ENCODE measurements at regions not wholly inside any gene's neighbourhood (a gene's known extent, or its start where the extent isn't known, plus 50 kb on each side); places are given as distances from the start of the nearest gene placed in this dataset.
"Not testable (repeated sequence)": the region's sequence is repeated elsewhere in the genome, so short reads cannot be mapped to it uniquely, and the experiment has no call there.

DNA sequence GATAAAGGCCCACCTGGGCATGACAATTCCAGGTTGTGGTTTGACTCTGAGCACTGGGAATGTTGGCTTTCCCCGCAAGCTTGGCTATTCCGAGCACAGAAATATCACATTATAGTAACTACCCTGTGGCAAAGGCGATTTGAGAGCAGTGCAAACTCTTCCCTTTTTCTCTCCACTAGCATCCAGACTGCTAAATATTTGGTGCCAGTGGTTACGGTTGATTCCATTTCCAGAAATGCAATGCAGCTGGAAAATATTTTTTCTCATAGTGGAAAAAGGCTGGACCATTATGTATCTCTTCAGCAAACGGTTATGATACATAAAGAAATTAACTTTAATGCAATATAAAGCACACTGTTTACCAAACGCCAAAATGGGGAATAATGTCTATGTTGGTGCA lies 158.0 kb downstream of the ENC1 start:
- Mint-ChIP-seq H3K27ac (ENCODE audit: unreplicated experiment) (no peak overlapping the region), H3K36me3 (ENCODE audit: low read depth, unreplicated experiment) (no peaks in the 10 kb centered on the region), H3K27me3 (ENCODE audit: unreplicated experiment) (peaks cover 1% of the 10 kb centered on the region), H3K9me3 (ENCODE audit: unreplicated experiment) (no peaks in the 10 kb centered on the region), H3K4me1 (ENCODE audit: unreplicated experiment) (peaks cover 4% of the 10 kb centered on the region), H3K4me3 (ENCODE audit: unreplicated experiment) (no peak overlapping the region)
- no peak for DNase-seq (ENCODE audit: low spot score)
- TF ChIP-seq, protein P1, sequence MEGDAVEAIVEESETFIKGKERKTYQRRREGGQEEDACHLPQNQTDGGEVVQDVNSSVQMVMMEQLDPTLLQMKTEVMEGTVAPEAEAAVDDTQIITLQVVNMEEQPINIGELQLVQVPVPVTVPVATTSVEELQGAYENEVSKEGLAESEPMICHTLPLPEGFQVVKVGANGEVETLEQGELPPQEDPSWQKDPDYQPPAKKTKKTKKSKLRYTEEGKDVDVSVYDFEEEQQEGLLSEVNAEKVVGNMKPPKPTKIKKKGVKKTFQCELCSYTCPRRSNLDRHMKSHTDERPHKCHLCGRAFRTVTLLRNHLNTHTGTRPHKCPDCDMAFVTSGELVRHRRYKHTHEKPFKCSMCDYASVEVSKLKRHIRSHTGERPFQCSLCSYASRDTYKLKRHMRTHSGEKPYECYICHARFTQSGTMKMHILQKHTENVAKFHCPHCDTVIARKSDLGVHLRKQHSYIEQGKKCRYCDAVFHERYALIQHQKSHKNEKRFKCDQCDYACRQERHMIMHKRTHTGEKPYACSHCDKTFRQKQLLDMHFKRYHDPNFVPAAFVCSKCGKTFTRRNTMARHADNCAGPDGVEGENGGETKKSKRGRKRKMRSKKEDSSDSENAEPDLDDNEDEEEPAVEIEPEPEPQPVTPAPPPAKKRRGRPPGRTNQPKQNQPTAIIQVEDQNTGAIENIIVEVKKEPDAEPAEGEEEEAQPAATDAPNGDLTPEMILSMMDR (IDR thresholded peaks at IDR 0.05; ENCODE audit: unreplicated experiment) = no peak

GRCh38 chr5:74481357-74481756 lies 159.2 kb downstream of the ENC1 start:
- H3K9me3 Mint-ChIP-seq (ENCODE audit: unreplicated experiment); H3K27me3 Mint-ChIP-seq (ENCODE audit: unreplicated experiment); H3K36me3 Mint-ChIP-seq (ENCODE audit: low read depth, unreplicated experiment); H3K27ac Mint-ChIP-seq (ENCODE audit: unreplicated experiment); H3K4me3 Mint-ChIP-seq (ENCODE audit: unreplicated experiment); H3K4me1 Mint-ChIP-seq (ENCODE audit: unreplicated experiment); DNase-seq (ENCODE audit: low spot score): not testable (repeated sequence)

GRCh38 chr5:74480201-74480600 lies 160.3 kb downstream of the ENC1 start:
- DNase-seq (ENCODE audit: low spot score) = no peak
- Mint-ChIP-seq H3K27ac (ENCODE audit: unreplicated experiment) (no peak overlapping the region), H3K4me1 (ENCODE audit: unreplicated experiment) (peaks cover 7% of the 10 kb centered on the region), H3K27me3 (ENCODE audit: unreplicated experiment) (peaks cover 1% of the 10 kb centered on the region), H3K36me3 (ENCODE audit: low read depth, unreplicated experiment) (no peaks in the 10 kb centered on the region), H3K9me3 (ENCODE audit: unreplicated experiment) (no peaks in the 10 kb centered on the region), H3K4me3 (ENCODE audit: unreplicated experiment) (no peak overlapping the region)
- TF ChIP-seq, protein P1 (IDR thresholded peaks at IDR 0.05; ENCODE audit: unreplicated experiment) = no peak

GRCh38 chr5:74478328-74478727 lies 162.2 kb downstream of the ENC1 start:
- DNase-seq (ENCODE audit: low spot score) = no peak
- Mint-ChIP-seq H3K9me3 (ENCODE audit: unreplicated experiment) (no peaks in the 10 kb centered on the region), H3K36me3 (ENCODE audit: low read depth, unreplicated experiment) (no peaks in the 10 kb centered on the region), H3K4me1 (ENCODE audit: unreplicated experiment) (peaks cover 7% of the 10 kb centered on the region), H3K27me3 (ENCODE audit: unreplicated experiment) (peaks cover 1% of the 10 kb centered on the region), H3K27ac (ENCODE audit: unreplicated experiment) (no peak overlapping the region), H3K4me3 (ENCODE audit: unreplicated experiment) (no peak overlapping the region)
- TF ChIP-seq, protein P1 (IDR thresholded peaks at IDR 0.05; ENCODE audit: unreplicated experiment) = no peak

GRCh38 chr5:74477761-74478160 lies 162.8 kb downstream of the ENC1 start:
- no peak for DNase-seq (ENCODE audit: low spot score)
- peaks cover 1% of the 10 kb centered on the region for H3K27me3 Mint-ChIP-seq (ENCODE audit: unreplicated experiment)
- no peak overlapping the region for H3K4me3 Mint-ChIP-seq (ENCODE audit: unreplicated experiment)
- TF ChIP-seq, protein P1 (IDR thresholded peaks at IDR 0.05; ENCODE audit: unreplicated experiment) = no peak
- no peak overlapping the region for H3K27ac Mint-ChIP-seq (ENCODE audit: unreplicated experiment)
- no peaks in the 10 kb centered on the region for H3K9me3 Mint-ChIP-seq (ENCODE audit: unreplicated experiment)
- H3K36me3 Mint-ChIP-seq (ENCODE audit: low read depth, unreplicated experiment) = no peaks in the 10 kb centered on the region
- H3K4me1 Mint-ChIP-seq (ENCODE audit: unreplicated experiment) = peaks cover 7% of the 10 kb centered on the region

Data from endothelial cell (in vitro differentiated cells).